T follicular helper cell (primary cell): ENCODE measurements at regions not wholly inside any gene's neighbourhood (a gene's known extent, or its start where the extent isn't known, plus 50 kb on each side); places are given as distances from the start of the nearest gene placed in this dataset.
"Not testable (repeated sequence)": the region's sequence is repeated elsewhere in the genome, so short reads cannot be mapped to it uniquely, and the experiment has no call there.

Experiments
- DNase-seq: peaks from one replicate; pipeline ENCODE4 v3.0.0-alpha.2; 2020; ENCODE audit warnings: low read depth

DNA sequence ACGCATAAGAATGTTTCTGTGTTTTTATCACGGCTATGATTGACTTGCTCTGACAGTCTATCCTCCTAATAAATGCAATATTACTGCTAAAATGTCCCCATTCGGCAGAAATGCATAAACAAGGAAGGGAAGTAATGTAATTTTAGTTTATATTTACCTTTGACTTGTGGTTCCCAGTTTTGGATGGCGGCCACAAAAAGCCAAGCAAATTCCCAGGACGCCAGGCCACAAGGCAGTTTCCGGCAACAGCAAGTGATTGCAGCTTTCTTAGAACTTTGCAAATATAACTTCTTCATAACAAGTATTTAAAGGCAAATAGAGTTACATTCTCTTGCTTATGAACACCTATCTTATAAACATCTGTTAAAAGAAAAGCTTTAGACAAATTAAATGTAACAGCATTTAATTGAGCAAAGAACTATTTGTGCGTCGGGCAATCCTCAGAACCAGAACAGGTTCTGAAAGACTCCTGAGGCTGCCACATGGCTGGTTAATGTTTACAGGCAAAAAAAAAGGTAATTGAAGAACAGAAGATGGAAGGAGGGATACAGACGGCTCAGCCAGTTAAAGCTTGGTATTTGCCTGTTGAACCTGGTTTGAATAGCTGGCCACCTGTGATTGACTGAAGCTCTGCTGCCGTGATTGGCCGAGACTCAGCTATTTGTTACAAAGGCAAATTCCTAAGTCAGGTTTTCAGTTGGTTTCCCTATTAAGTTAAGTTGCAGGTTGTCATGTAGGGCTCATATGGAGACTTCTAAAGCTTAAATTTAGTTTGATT, 80.8 kb downstream of the C21orf91 start:
- no peak for DNase-seq

DNA sequence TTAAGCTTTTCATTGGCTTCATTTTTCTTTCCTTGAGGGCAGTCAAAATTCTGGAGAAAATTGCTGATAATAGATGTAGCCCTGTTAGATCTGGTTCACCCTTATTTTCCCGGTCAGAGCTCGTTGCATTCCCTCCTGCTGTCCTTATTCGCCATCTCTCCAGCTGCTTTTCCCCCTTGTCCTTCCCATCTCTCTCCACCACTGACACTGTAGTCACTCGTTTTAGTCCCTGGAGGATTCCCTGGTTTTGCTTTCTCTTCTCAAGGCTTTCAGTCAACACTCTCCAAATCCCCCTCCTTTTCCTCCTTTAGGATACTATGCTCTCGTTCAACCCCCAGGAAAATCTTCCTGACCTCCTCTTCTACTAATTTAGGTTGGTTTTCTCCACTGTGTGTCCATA, 83.1 kb downstream of the C21orf91 start:
- DNase-seq, result no peak

DNA sequence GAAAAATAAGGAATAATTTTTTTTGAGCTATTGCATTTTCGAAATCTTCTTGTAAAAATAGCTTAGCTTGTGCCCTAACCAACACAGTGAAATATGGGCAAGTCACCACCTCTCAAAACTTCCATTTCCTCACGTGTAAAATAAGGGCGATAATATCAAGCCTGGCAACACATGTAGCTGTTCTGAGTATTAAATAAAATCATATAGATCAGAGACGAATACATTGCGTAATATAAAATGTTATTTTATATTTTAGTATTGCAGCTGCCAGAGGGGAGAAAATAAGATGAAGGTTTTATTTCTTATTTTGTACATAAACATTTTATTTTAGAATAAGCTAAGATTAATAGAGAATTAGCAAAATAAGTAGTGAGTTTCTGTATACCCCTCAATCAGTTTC, 85.9 kb downstream of the C21orf91 start:
- no peak for DNase-seq

DNA sequence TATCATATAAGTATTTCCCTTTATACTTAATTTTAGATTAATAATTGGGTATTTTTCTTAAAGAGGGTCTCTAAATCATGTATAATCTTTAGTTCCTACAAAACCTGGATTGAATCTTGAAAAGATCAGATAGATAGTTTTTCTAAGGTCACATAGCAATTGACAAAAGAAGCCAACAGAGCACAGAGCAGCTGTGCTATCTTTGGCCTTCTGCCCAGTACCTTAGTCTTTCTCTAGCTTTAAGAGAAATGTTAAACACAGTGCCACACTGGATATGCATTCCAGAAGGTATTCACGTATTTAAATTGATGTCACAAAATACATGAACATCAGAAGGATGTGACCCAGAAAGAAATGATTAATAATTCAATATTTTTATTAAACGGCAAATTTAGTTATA, 86.8 kb downstream of the C21orf91 start:
- DNase-seq, result no peak

DNA sequence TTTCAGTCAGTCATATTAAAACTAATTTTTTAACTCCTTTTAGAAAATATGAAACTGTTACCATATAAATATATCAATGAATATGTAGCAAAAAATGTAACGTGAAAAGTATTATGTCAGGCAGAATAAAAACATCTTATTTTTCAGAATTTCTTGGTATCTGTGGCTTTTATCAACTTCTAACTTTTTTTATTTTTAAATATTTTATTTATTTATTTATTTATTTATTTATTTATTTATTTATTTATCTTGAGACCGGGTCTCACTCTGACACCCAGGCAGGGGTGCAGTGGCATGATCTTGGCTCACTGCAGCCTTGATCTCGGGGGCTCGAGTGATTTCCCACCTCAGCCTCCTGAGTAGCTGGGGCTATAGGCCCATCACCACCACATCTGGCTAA, 87.6 kb downstream of the C21orf91 start:
- DNase-seq, result no peak

DNA sequence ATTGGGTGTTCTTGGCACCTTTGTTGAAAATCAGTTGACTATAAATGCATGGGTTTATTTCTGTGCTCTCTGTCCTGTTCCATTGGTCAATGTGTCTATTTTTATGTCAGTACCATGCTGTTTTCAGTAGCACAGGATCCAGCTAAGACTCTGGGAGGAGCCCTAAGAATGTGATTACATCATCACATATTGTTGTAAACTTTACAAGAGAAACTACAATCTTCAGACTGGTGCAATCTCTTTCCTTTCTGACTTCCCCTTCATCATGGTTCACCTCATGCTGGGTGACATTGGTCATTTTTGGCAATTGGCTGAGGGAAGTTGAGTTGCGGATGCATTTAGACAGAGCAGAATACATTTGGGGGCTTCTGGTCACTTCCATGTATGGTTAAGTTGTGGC, 88.4 kb downstream of the C21orf91 start:
- no peak for DNase-seq

DNA sequence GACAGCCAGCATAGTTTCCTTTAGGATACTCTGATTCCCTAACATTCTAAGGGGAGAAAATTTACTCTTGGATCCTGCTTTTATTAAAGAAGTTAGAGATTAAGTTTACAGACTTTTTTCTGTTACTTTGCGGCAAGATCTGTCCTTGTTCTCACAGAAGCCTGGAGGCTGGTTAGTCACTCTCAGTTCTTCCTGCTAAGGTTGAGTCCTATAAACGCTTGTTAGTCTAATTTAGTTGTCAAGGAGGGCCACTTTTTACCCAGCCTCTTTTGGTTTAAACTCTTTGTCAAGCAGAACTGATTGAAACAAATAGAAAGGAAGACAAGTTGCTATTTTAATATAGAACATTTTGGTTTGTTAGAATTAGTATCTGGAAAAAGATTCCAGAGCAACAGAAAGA, 89.7 kb downstream of the C21orf91 start:
- no peak for DNase-seq

DNA sequence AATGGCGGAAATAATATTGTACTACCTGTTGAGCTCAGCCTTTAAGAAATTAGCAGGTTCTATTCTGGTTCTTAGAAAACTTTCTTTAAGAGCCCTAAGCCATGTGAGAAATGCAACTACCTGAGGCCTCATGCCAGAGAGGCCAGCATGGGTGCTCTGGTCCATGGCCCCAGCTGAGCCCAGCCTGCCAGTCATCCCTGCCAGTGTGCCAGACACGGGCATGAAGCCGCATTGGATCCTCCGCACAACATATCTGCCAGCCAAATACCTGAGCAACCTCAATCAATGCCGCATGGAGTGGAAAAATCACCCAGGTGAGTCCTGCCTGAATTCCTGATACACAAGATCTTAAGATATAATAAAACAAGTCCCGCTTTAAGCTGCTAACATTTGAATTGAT, 91.8 kb downstream of the C21orf91 start:
- DNase-seq, result no peak

DNA sequence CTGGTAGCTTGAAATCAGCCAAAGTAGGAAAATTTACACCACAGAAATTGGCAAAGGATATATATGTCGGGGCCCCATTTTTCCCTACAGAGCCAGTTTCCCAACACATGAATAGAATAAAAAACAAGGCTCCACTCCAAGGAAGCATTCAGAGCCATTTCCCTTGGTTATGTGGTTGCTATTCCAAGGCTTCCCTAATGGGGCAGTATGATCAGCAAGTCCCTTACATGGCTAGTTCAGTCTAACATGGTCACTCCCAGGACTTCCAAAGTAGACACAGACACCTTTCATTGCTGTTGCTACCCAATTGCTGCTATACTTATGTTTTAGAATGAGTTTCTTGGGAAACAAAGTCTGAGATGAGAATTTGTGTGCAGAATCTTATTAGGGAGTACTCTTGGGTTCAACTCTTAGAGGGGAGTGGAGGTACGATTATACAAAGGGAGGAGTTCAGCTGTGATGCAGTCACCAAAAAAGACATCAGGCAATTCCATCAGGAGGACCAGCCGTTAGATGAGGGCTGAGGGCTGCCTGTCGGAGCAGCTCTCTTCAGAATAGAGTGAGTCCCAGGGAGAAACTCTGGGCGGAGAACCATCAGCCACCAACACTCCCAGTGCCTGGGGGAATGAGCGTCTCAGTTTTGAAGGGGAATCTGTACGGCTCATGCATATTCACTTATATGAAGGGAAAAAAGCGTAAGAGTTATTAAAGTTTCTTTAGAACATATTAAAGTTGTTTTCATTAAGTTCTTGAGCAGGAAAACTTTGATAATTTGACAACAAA, 92.9 kb downstream of the C21orf91 start:
- DNase-seq, result no peak

DNA sequence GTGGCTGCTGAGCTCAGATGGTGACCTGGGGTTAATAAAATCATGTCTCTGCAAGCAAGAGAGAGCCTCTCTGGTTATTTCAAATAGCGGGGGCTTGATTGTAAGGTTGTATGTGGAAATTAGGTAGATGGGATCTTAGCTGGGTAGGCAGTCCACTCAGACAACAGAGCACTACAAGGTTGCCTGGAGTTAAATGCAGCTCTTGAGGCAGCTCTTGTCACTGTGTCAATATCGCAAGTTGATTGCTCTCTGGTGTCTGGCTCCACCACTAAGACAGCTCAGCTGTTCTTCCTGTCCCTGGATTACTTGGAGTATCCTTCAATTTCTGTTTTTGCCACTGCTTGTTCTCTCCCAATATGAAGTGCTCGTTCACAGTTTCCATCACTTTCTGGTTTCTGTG, 93.8 kb downstream of the C21orf91 start:
- no peak for DNase-seq

DNA sequence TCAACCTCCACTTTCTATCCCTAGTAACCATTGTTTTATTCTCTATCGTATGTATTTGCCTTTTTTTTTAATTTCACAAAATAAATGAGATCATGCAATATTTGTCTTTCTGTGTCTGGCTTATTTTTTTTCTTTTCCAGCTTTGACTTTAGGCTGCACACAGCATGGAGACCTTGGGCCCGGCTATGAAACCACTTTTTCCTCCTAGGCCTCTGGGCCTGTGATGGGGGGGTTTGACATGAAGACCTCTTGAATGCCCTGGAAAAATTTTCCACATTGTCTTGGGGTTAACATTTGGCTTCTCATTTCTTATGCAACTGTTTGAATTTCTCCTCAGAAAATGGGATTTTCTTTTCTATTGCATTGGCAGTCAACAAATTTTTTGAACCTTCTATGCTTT, 100.2 kb upstream of the BTG3 start:
- DNase-seq, result no peak

DNA sequence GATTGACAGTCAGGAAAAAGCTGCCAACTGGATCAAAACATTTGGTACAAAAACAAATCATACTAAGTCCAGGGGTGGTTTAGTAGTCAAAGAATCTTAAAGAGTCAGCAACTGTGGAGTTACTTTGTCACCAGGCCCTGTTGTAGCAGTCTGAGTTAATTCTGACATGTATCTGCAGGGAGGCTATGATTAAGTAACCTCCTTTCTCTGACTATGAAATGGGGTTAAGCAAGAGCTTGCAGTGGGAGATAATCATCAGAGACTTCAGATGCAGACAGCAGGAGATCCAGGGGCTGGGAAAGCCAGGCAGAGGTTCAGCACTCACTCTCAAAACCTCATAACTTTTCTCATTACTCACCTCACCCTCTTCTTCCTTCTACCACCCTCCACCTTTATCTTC, 99.2 kb upstream of the BTG3 start:
- DNase-seq, result no peak

DNA sequence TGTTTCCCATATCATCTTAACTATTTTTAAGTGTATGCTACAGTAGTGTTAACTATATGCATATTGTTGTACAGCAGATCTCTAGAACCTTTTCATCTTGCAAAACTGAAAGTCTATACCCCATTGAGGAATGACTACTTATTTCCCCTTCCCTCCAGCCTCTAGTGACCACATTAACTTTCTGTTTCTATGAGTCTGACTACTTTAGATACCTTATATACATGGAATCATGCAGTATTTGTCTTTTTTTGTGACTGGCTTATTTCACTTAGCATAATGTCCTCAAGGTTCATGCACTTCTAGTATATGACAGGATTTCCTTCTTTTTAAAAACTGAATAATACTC, 96.5 kb upstream of the BTG3 start:
- no peak for DNase-seq

DNA sequence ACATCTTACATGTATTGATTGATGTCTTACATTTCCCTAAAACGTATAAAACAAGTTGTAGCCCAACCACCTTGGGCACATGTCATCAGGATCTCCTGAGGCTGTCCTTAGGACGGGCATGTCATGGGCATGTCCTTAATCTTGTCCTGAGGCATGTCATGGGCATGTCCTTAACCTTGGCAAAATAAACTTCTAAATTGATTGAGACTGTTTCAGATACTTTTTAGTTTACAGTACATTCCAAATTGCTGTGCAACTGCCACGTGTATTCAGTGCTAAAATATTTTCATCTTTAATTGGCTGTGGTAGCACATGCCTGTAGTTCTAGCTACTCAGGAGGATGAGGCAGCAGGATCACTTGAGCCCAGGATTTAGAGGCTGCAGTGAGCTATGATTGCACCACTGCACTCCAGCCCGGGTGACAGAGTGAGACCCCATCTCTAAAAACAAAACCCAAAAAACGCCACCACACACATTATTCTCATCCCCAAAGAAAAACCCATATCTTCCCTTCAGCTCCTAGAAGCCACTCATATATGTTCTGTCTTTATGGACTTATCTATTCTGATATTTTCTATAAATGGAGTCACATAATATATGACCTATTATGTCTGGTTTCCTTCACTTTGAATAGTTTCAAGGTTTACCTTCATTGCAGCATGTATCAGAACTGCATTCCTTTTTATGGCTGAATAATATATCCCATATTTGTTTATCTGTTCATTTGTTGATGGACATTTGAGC, 96.0 kb upstream of the BTG3 start:
- no peak for DNase-seq

DNA sequence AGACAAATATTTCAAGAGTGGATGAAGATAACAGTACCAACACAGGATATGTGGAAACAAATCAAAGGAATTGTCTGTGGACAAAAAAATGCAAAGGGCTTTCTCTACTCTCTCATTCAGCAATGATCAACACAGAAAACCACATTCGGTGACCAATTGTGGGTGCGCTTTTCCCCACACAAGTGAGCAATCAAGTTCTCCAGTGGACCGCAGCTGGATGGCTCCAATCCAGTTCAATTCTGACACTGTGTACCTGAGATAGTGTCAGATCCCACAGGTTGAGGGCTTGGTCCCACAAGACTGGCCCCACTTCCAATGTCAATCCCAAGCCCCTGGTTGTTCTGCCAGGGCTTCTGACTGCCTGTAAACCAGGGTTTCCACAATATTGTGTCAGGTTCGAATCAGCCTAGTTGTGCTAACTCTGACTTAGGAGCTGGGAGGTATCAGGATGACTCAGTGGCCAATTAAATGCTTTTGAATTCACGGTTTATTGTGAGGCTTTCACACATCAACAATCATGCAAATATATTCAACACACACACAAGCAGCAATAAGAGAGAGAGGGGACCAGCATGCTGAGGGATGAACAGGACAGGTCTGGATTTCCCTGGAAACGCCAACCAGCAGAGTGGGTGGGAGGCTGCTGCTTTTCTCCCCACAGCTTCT, 87.0 kb upstream of the BTG3 start:
- DNase-seq, result no peak

DNA sequence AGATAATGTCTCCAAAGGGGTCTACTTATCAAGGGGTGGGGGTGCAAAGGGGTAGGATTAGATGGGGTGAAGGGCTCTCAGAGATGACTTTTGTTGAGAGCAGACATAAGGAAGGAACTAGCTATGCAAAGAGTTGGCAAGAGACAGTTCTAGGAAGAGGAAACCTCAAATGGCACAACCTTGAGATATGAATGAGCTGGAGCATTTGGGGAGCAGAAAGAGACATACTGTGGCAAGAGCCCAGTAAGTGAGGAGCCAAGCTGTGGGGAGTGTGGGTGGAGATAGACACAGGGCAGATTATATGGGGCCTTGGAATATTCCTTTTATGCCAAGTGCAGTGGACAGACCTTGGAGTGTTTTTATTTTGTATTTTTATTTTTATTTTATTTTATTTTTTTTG, 84.8 kb upstream of the BTG3 start:
- no peak for DNase-seq

DNA sequence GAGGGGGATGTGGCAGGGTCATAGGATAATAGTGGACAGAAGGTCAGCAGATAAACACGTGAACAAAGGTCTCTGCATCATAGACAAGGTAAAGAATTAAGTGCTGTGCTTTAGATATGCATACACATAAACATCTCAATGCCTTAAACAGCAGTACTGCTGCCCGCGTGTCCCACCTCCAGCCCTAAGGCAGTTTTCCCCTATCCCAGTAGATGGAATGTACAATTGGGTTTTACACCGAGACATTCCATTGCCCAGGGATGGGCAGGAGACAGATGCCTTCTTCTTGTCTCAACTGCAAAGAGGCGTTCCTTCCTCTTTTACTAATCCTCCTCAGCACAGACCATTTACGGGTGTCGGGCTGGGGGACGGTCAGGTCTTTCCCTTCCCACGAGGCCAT, 81.7 kb upstream of the BTG3 start:
- not testable (repeated sequence) for DNase-seq

DNA sequence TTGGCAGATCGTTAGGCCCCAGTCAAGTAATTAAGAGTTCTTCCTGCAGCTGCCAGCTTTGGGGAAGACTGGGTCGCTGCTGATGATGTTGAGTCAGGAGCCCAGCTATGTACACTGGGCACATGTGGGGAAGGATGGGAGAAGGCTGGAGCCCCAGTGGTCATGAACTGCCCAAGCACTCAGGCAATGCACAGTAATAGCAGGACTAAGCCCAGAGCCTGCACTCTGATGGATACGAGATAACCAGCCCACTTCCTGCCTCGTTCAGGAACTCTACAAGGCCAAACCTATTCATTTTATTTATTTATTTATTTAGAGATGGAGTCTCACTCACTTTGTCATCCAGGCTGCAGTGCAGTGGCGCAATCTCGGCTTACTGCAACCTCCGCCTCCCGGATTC, 81.1 kb upstream of the BTG3 start:
- no peak for DNase-seq

DNA sequence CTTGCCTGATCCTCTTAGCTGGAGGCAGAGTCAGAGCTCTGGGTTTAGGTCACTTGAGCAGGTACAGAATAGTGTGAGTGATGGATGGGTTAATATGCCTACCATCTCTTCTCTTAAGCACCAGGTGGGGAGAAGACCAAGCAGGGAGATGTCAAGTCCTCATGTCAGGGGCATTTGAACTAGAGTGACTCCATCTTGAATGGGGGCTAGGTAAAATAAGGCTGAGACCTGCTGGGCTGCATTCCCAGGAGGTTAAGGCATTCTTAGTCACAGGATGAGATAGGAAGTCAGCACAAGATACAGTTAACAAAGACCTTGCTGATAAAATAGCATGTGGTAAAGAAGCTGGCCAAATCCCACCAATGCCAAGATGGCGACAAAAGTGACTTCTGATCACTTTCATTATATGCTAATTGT, 77.4 kb upstream of the BTG3 start:
- DNase-seq, result no peak

DNA sequence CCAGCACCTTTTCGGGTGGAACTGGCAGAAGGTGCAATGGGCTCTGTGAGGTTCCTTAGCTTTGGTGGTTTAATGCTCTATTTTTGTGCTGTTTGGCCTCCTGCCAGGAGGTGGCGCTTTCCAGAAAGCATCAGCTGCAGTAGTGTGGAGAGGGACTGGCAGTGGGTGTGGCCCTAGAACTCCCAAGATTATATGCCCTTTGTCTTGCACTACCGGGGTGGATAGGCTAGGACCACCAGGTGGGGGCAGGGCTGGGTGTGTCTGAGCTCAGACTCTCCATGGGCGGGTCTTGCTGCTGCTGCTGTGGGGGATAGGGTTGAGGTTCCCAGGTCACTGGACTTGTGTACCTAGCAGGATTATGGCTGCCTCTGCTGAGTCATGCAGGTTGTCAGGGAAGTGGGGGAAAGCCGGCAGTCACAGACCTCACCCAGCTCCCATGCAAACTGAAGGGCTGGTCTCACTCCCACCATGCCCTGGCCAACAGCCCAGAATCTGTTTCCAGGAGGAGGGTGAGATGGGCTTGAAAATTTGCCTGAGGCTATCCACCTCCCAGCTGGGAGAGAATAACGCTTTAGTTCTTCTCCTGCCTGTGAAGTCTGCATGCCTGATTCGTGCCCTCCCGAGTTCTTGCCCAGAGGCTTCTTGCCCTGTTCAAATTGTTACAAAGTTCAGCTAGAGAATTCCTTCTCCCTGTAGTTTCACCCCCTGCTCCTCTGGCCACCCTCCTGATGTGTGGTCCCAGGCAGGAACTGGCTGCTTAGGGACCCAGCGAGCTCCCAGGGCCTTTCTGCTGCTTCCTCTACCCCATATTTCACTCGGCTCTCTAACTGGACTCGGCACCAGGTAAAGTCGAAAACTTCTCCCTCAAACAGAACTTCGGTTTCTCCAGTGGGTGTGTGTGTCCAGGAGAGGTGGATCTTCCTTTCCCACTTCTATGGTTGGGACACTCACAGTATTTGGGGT, 76.5 kb upstream of the BTG3 start:
- peak; percentile 39 for DNase-seq

DNA sequence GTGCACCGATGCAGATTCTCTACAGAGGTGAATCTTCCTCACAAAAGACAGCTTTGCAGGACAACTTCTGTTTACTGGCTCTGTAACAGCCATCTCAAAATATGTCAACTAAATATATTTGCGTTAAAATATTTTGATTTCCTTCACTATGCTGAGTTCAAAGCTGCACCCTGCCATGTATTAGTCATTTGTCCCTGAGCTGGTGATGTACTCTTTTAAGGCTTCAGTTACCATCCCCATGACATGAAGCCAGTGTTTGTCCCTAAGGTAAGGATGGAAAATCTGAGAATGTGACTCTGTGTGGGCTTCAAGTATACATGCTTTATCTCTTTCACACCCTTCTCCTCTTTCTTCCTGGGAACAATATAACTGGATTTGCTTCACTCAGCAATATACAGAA, 70.2 kb upstream of the BTG3 start:
- DNase-seq, result no peak
